Mucosa of gallbladder (tissue), 1 donor: ENCODE measurements at regions not wholly inside any gene's neighbourhood (a gene's known extent, or its start where the extent isn't known, plus 50 kb on each side); places are given as distances from the start of the nearest gene placed in this dataset.
"Not testable (repeated sequence)": the region's sequence is repeated elsewhere in the genome, so short reads cannot be mapped to it uniquely, and the experiment has no call there.

ENCODE experiments used
- DNase-seq: peaks from one replicate; pipeline ENCODE4 v3.0.0-alpha.2; 2020; ENCODE audit warnings: low spot score
- donor health status: DM: no; HTN: no; CAD: no.

DNA sequence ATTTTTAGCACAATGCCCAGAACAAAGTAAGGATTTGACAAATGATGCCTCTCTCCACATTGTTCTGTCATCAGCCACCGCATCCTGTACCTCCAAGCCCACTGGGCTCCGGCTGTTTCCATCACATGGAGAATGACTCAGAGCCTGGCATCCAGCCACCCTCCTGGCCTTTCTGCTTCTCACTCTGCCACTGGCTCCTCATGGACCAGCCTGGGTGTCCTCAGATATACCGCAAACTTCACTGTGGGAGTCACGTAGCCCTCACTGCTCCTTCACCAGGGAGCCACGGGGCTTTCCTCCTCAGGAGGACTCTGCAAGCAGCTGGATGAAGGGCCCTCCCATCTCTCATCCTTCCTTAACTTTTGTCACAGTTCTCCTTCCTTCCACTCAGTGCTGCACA is 943.0 kb downstream of the TUBA3C start:
- DNase-seq = peak; percentile 37

DNA sequence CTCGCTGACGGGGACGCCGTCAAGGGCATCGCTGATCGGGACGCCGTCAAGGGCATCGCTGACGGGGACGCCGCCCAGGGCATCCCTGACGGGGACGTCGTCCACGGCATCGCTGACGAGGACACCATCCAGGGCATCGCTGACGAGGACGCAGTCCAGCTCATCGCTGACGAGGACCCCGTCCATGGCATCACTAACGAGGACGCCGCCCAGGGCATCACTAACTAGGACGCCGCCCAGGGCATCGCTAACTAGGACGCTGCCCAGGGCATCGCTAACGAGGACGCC is 945.2 kb downstream of the TUBA3C start:
- no peak for DNase-seq

DNA sequence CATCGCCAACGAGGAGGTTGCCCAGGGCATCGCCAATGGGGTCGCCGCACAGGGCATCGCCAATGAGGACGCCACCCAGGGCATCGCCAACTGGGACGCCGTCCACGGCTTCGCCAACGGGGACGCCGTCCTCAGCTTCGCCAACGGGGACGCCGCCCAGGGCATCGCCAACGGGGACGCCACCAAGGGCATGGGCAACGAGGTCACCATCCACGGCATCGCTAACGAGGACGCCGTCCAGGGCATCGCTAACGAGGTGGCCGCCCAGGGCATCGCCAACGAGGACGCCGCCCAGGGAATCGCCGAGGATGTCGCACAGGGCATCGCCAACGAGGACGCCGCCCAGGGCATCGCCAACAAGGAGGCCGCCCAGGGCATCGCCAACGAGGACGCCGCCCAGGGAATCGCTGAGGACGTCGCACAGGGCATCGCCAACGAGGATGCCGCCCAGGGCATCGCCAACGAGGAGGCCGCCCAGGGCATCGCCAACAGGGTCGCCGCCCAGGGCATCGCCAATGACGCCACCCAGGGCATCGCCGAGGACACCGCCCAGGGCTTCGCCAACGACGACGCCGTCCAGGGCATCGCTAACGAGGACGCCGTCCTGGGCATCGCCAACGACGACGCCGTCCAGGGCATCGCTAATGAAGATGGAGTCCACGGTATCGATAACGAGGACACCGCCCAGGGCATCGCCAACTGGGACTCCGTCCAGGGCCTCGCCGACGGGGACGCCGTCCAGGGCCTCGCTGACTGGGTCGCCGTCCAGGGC is 945.7 kb downstream of the TUBA3C start:
- no peak for DNase-seq

DNA sequence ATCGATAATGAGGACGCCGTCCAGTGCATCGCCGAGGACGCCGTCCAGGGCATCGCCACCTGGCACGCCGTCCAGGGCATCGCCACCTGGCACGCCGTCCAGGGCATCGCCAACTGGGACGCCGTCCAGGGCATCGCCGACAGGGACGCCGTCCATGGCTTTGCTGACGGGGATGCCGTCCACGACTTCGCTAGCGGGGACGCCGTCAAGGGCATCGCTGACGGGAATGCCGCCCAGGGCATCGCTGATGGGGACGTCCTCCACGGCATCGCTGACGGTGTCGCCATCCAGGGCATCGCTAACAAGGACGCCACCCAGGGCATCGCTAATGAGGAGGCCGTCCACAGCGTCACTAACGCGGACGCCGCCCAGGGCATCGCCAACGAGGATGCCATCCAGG is 946.5 kb downstream of the TUBA3C start:
- DNase-seq = no peak

DNA sequence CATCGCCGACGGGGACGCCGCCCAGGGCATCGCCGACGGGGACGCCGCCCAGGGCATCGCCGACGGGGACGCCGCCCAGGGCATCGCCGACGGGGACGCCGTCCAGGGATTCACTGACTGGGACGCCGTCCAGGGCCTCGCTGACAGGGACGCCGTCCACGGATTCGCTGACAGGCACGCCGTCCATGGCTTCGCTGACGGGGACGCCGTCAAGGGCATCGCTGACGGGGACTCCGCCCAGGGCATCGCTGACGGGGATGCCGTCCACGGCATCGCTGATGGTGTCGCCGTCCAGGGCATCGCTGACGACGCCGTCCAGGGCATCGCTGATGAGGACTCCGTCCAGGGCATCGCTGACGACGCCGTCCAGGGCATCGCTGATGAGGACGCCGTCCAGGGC is 947.2 kb downstream of the TUBA3C start:
- DNase-seq = not testable (repeated sequence)

DNA sequence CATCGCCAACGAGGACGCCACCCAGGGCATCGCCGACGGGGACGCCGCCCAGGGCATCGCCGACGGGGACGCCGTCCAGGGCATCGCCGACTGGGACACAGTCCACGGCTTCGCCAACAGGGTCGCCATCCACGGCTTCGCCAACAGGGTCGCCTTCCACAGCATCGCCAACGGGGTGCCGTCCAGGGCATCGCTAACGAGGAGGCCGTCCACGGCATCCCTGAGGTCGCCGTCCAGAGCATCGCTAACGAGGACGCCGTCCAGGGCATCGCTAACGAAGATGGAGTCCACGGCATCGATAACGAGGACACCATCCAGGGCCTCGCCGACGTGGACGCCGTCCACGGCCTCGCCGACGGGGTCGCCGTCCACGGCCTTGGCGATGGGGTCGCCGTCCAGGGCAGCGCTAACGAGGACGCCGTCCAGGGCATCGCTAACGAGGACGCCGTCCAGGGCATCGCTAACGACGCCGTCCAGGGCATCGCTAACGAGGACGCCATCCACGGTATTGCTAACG is 947.8 kb downstream of the TUBA3C start:
- no peak for DNase-seq

DNA sequence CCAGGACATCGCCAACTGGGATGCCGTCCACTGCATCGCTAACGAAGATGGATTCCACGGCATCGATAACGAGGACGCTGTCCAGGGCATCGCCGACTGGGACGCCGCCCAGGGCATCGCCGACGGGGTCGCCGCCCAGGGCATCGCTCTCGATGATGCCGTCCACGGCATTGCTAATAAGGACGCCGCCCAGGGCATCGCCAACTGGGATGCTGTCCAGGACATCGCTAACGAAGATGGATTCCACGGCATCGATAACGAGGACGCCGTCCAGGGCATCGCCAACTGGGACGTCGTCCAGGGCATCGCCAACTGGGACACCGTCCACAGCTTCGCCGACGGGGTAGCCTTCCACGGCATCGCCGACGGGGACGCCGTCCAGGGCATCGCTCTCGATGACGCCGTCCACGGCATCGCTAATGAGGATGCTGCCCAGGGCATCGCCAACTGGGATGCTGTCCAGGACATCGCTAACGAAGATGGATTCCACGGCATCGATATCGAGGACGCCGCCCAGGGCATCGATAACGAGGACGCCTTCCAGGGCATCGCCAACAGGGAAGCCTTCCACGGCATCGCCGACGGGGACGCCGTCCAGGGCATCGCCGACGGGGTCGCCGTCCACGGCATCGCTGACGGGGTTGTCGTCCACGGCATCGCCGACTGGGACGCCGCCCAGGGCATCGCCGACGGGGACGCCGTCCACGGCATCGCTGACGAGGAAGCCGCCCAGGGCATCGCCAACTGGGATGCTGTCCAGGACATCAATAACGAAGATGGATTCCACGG is 948.4 kb downstream of the TUBA3C start:
- DNase-seq = no peak

DNA sequence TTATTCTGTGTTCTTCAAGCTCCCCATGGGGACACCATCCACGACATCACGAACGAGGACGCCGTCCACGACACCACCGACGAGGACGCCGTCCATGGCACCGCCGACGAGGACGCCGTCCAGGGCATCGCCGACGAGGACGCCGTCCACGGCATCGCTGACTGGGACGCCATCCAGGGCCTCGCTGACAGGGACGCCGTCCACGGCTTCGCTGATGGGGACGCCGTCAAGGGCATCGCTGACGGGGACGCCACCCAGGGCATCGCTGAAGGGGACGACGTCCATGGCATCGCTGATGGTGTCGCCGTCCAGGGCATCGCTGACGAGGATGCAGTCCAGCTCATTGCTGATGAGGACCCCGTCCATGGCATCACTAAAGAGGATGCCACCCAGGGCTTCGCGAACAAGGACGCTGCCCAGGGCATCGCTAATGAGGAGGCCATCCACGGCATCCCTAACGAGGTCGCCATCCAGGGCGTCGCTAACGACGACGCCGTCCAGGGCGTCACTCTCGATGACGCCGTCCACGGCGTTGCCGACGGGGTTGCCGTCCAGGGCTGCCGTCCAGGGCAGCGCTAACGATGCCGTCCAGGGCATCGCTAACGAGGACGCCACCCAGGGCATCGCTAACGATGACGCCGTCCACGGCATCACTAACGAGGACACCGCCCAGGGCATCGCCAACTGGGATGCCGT is 949.2 kb downstream of the TUBA3C start:
- DNase-seq = no peak

DNA sequence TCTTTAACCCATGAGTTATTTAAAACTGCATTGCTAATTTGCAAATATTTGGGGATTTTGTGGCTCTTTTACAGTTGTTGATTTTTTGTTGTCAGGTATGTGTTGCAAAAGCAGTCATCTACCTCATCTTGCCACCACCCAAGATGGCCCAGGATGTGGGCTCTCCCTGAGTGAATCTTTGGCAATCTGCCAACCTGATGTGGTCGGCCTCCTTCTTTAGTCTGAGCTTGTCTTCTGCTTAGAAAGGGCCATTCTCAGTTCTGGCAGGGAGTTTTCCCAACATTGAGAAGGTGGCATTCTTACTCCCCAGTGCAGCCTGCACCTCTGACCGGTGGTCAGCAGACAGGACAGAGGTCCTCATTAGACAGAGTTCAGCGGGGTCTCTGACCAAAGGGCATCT is 957.2 kb downstream of the TUBA3C start:
- not testable (repeated sequence) for DNase-seq

DNA sequence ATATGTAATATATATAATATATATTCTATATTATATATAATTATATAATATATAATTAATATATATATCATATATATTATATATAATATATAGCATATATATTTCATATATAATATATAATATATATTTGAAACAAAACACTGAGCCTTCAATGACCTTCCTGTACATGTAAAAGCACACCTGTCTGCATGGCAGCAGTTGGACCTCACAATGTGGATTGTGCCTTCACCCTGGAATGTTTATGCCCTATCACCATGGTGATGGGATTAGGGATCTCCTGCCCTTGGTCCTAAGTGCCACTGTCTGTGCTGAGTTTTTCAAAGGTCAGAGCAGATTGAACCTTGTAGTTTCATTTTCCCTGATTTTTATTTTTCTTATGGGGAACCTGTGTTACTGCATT is 966.9 kb downstream of the TUBA3C start:
- not testable (repeated sequence) for DNase-seq

DNA sequence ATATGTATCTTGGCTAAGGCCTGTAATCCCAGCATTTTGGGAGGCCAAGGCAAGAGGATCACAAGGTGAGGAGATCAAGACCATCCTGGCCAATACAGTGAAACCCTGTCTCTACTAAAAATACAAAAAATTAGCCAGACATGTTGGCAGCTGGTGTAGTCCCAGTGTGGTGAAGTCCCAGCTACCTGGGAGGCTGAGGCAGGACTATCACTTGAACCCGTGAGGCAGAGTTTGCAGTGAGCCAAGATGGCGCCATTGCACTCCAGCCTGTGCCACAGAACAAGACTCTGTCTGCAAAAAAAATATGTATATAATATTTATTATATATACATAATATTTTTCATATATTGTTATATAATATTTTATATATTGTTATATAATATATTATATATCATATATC is 968.1 kb downstream of the TUBA3C start:
- DNase-seq = not testable (repeated sequence)

DNA sequence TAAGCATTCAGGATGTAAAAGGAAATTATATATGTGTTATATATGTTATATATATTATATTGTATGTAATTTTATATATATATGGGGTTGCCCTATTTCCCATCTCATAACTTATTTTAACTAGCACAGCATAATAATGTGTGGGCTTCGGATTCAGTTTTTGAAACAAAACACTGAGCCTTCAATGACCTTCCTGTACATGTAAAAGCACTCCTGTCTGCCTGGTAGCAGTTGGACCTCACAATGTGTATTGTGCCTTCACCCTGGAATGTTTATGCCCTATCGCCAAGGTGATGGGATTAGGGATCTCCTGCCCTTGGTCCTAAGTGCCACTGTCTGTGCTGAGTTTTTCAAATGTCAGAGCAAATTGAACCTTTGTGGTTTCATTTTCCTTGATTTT is 968.8 kb downstream of the TUBA3C start:
- no peak for DNase-seq

DNA sequence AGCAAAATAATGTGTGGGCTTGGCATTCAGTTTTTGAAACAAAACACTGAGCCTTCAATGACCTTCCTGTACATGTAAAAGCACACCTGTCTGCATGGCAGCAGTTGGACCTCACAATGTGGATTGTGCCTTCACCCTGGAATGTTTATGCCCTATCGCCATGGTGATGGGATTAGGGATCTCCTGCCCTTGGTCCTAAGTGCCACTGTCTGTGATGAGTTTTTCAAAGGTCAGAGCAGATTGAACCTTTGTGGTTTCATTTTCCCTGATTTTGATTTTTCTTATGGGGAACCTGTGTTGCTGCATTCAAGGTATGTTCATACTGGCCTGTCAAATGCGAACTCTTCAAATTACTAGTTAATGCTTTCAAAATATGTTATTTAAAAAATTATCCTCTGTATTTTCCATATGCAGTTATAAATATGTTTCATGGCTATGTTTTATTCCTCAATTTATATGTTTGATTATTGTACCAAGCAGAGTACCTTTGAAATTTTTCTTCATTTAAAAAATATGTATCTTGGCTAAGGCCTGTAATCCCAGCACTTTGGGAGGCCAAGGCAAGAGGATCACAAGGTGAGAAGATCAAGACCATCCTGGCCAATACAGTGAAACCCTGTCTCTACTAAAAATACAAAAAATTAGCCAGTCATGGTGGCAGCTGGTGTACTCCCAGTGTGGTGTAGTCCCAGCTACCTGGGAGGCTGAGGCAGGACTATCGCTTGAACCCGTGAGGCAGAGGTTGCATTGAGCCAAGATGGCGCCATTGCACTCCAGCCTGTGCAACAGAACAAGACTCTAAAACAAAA is 969.7 kb downstream of the TUBA3C start:
- DNase-seq = not testable (repeated sequence)

DNA sequence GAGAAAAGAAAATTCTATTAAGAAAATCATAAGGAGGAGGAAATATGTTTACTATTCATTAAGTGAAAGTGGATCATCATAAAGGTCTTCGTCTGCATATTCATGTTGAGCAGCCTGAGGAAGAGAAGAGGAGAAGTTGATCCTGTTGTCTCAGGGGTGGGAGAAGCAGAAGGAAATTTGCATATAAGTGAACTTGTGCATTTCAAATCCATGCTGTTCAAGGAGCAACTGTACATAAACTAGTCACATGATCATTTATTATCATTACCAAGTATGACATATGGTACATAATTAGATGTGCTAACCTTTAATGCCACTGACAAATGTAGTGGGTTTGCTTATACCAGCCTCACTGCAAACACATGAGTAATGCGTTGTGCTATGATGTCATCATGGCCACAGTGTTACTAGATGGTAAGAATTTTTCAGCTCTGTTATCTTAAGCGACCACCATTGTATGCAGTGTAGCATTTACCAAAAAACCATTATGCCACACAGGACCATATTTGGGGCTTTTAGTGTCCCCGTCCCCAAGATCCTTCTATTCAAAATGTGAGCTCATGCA is 976.9 kb downstream of the TUBA3C start:
- DNase-seq = not testable (repeated sequence)

DNA sequence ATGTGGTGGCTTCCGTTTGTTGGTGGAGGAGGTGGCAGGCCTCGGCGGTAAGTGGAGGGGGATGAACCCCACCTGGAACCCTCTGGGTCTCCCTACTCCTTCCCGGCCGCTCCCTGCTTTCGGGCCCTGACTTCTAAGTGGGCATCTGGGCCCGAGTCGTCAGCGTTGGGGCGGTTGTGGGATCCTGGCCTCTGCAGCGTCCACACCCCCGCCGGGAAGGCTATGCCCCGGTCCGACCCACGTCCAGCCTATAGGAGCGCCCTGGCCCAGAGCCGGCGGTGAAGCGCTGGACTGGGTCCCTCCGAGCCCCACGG is 986.3 kb downstream of the TUBA3C start:
- not testable (repeated sequence) for DNase-seq

DNA sequence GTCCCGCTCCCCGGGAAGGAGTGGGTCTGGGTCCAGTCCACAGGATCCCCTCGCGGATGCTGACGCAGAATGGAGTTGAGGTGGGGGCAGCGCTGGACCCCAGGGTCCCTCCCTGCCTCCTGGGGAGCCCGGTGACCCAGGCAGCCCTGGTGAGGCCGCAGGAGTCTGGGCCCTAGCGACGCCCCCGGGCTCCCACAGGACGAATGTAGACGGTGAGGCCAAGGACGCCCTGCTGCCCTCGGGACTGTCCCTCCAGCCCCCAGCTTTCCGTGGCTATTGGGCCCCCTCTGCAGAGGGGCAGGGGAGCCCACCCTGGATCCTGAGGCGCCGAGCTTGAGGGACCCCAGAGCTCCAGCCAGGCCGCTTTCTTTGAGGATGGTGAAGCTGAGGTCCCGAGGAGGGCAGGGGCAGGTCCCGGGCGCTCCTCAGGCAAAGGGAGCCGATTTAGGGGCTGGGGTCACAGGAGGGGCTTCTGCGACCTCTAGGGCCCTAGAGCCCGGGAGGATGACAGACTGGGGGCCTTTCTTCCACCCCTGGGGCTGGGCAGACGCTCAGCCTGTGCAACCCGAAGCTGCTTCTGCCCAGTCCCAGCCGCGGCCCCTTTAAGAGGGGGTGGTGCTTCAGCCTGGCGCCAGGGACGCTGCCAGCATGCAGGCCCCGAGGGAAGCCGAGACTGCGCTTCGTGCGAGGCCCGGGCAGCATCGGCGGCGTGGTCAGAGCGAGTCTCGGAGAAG is 986.8 kb downstream of the TUBA3C start:
- DNase-seq = not testable (repeated sequence)

DNA sequence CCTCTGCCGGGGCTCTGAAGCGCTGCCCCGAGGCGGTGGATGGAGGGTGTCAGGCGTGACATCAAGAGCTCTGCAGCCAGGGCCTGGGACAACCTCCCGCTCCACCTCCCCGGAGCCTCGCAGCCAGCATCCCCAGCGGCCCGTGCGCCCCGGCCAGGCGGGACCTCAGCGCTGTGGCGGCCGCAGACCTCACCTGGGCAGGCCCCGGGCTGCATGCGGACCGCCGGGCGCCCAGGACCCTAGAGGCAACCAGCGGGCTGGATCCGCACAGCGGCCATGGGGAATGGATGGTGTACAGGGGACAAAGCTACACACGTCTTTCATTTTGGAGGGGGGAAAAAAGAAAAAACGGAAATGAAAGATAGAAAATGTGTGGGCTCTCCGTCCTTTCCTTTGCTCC is 987.5 kb downstream of the TUBA3C start:
- not testable (repeated sequence) for DNase-seq
